Stimulated activated CD8-positive, alpha-beta memory T cell treated with anti-CD3 and anti-CD28 coated beads, Interleukin-4, amount 100 ng/mL, for 1 hour (primary cell): ENCODE measurements at regions not wholly inside any gene's neighbourhood (a gene's known extent, or its start where the extent isn't known, plus 50 kb on each side); places are given as distances from the start of the nearest gene placed in this dataset.

Experiments
- DNase-seq, 2 donors: peaks; one replicate each; pipeline ENCODE4 v3.0.0-alpha.2; 2020; ENCODE audit warnings: low read depth in 2 of 2, low spot score in 1 of 2

DNA sequence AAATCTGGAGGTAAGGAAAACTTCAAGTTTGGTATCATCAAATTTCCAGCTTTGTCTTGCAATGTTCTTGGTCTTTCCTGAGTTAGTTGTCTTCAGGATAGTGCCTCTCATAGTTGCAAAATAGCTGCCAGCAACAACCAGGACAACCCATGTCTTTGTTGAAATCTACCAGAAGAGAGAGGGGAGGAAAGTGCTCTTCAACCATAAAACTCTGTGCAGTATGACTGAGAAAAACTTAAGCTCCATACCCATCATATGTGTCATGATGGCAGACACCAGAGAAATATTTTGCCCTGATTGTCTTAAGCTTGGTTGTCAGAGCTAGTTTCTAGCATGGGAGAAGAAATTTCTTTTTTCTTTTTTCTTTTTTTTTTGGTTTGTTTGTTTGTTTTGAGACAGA is 103.3 kb downstream of the SPRY2 start:
- no peak for DNase-seq

DNA sequence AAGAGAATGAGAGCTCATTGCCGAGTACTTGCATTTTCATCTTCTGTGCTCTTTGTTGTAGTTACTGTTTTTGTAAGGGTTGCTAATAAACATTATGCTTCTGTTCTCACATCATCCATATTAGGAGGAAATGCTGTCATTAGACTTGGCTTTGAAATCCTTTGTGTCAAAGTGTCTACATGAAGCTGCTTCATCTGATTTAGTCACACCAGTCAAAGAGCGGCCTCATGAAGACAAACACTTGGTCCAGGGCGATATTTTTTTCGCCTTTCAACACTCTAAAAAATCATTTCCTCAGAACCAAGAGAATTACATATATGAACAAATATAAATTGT is 105.0 kb downstream of the SPRY2 start:
- DNase-seq, result no peak

DNA sequence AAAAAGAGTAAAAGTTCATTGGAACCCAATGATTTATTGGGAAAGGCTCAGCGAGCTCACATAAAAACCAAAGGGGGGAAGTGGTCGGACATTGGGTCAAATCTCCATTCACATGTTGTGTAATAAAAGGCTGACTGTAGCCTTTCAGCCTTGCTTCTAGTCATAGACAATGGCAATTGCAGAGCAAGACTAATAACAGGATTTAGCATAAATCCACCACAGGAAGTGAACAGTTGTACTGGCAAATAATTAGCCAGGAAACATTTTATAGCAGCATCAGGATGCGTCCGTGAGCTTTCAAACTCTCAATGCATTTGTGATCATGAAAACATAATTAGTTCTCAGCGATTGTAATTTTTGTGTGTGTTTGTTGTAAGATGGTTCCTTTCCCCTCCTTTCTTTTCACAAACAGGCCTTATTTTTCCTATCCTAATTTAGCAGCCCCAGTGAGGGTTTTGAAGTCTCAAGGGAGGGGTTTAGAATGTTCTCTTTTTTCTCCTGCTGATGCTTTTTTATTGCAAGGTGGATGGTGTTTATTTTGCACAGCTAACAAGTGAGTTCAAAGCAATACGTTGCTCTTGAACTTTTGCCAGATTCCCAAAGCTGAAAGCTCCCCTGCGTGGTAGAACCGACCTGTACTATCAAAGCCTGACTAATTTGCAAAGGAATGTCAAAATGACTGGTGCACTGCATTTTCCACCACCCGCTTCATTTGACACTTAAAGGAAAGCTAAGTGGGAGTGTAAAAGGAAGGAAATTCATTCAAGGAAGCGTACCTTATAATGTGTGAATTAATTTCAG is 105.6 kb downstream of the SPRY2 start:
- no peak for DNase-seq

DNA sequence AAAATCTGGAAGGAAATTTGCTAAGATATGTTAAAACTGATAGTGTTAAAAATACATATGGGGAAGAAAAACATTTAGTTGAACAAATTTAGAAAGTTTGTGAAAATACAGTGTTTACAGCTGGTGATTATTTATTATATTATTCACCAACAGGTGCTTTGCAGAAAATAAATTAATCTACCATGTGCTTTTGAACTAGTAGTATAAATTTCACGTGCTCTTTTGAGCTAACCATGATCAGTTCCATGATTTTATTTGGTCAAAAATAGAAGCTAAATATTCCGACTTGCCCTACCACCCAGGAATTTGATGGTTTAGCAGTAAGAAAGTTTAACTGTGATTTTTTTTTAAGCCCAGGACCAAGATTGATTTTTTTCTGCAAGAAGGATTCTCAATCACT is 113.3 kb downstream of the SPRY2 start:
- DNase-seq, result no peak

DNA sequence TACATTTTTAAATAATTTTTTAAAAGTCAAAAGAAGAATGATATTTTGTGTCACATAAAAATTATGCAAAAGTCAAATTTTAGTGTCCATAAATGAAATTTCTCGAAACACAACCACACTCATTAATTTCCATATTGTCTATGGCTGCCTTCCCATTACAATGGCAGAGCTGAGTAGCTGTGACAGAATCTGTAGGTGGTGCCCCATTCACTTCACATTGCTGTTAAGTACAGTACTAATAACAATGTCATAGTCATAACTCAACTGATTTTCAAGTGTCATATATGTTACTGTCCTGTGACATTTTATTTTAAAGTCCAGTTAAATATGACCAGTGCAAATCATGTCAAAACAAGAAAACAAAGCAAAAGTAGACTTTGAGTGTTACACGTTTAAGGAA is 114.3 kb downstream of the SPRY2 start:
- no peak for DNase-seq

DNA sequence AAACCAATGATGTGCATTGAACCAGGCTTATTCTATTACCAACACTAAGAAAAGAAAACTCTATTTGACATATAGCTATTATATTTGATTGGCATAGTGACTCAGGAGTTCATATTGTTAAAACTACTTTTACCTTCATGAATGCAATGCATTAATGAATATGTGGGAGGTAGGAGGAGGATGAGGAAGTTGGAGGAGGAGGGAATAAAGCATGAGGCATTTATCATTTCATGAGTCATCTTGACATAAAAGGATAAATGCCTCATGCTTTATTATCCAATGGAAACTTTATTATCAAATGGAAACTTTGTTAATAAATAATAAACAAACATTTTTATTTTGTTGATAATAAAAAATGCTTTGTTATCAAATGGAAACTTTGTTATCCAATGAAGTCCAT is 116.5 kb downstream of the SPRY2 start:
- DNase-seq, result no peak

DNA sequence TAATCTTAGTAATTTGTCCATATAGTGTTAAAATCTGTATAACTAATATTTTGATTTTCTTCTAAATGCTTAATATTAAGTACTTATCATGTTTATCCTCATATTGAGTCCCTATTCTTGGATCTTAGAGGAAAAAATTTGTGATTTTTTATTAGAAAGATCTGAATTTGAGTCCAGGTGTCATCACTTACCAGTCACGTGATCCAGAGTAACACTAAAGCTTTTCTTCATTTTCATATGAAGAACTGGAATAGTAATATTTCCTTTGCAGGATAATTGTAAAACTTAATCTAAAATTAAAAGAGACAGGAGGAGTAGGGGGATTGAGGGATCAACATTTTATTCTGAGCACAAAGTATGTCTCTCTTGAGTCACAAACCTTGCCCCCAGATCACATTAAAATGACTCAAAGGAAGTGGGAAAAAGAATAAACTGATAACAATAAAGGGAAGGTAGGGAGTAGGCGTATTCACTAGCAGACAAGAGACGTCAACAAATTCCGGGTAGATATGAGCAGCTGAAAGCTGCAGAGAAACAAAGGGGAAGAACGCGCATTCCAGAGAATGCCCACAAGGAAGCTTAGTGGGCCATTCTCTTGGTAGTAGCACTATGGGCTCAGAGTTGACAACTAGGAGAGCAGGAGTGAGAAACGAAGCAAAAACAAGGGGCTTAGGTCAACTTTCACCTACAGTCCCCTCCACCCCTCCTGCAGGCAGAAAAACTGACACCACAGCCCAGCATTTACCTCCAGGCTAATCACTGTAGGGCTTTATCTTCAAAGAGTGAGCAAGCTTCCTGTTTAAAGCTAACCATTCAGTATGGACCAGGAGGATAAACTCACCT is 123.1 kb downstream of the SPRY2 start:
- no peak for DNase-seq

DNA sequence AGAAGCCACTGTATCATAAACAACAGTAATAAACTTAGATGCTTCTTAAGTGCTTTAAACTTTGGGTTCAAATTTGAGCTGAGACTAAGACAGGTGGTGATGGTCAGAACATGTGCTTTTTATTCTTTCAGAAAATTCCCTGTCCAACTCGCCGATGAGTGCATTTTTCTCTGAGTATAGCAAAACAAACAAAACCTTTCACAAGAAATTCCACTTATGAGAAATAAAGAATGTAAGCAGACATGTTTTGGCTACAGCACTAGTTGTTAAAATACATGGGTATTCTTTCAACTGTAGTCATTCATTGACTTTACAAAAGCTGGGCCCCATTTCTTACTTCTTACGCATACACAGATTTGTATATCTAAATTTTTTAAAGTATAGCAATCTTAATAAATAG is 125.6 kb downstream of the SPRY2 start:
- DNase-seq, result no peak

DNA sequence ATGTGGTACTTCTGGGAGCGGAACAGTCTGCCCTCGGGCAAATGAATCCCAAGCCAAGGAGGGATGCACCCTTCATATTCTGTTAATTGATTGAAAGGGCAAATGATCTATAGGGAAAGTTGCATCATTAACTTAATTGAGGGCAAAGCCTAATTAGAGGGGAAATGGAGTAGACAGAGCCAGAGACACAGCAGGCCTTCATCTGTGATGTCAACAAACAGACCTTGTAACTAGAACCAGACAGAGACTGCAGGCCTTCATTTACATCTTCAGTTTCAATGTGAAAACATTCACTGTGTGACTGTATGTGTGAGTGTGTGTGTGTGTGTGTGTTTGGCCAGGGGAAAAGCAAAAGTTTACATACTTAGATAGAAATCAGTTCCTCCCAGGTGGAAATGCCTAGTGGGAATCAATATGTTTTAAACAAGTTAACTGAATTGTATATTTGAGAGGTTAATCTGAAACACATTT is 126.4 kb downstream of the SPRY2 start:
- no peak for DNase-seq

DNA sequence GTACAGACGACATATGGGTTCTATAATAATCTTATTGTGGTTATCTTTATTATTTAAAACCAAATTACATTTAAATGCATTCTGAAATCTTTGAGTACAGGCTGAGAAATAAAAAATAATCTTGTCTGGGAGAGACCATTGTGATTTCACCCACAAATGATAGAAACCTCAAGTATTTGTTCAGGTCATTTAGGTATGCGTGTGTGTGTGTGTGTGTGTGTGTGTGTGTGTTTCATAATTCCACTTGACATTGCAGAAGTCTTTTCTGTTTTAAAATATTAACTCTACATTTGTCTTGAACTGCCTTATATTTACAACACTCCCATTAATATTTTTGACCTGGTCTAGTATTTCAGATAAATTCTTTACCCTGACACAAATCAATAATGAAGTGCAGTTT is 126.9 kb downstream of the SPRY2 start:
- no peak for DNase-seq

DNA sequence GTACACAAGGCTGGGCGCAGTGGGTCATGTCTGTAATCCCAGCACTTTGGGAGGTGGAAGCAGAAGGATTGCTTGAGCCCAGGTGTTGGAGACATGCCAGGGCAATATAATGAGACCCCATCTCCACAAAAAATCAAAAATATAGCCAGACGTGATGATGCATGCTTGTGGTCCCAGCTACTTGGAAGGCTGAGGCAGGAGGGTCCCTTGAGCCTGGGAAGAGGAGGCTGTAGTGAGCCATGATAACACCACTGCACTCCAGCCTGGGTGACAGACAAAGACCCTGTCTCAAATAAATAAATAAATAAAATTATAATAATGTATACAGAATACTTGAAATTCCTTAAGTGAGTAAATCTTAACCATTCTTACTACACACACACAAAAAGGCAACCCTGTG is 127.7 kb downstream of the SPRY2 start:
- no peak for DNase-seq

DNA sequence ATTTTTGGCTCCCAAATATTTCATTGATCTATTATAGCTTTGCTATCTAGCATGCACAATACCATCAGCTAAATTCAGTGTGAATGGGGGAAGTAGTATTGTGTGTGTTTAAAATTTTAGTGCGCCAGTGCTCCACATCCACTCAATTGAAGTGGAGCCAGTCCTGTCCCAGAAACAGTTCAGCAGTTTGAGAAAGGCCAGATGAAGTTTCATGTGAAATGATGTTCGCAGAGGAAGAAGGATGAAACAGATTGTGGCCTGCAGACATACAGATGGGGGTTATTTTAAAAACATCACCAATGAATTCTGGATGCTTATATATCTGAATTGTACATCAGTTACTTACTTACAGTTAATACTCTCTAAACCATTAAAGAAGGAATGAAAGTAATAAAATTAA is 129.4 kb downstream of the SPRY2 start:
- no peak for DNase-seq

DNA sequence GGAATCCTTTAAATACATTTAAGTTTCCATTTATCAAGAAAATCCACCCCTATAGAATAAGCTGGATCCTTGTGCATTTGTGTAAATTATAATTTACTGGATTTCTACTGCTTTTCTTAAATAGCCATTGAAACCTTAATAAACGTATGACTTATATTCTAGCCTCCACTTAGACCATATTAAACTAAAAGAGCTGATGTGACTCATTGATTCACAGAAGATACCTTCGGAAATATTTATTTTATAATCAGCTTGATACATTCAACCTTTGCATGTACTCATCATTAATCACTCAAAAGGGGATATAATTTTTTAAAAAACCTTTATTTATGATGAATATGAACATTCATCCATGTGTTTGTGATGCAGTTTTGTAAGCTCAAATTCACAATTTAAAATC is 136.3 kb downstream of the SPRY2 start:
- no peak for DNase-seq

DNA sequence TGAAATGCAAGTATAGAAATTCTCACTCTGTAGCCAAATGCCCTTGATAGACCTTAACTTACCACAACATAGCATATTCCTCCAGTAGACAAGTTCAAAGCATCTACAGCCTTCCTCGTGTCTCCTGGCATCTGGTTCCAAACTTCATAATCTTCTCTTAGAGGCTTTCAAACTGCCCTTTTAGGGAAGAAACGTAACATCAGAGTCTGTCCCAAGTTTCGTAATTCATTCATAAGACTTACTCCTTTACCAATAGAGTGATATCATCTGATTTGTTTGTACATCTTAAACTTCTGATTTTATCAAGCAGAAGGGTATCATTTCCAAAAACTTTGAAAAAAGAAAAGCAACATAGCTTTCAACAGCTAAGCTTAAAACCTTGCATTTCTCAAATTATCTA is 137.4 kb downstream of the SPRY2 start:
- DNase-seq, result no peak

DNA sequence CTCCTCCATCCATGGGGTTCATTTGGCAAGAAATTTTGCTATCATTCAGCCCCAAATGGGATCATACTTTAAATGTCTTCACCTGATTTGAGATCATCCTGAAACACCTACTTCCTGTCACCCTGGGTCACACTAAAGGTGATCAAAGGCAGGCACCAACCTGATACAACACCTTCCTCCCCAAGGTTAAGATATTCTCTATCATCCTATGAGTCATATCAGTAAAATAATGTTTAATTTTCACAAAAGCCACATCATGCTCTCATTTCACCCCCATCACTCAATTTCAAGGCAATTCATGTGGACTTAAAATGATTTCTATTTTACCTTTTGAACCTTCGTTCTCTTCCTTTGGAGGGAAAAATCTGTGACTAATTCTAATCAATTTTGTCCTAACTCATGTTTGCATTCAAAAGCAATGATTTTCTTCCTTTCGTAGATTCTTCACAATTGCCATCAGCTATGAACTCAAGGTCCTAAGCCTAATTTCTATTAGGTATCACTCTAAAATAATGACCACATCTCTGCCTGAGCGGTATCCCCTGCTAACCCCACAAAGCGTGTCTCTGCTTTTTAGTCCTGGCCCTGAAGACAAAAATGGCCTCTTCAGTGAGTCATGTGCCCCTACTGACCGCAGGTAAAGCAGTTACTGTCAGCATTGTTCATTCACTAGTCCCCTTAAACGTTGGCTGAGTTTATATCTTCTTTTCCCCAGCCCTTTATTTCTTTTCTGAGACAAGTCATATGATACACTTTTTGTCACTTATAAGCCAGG is 139.0 kb downstream of the SPRY2 start:
- DNase-seq, result no peak

DNA sequence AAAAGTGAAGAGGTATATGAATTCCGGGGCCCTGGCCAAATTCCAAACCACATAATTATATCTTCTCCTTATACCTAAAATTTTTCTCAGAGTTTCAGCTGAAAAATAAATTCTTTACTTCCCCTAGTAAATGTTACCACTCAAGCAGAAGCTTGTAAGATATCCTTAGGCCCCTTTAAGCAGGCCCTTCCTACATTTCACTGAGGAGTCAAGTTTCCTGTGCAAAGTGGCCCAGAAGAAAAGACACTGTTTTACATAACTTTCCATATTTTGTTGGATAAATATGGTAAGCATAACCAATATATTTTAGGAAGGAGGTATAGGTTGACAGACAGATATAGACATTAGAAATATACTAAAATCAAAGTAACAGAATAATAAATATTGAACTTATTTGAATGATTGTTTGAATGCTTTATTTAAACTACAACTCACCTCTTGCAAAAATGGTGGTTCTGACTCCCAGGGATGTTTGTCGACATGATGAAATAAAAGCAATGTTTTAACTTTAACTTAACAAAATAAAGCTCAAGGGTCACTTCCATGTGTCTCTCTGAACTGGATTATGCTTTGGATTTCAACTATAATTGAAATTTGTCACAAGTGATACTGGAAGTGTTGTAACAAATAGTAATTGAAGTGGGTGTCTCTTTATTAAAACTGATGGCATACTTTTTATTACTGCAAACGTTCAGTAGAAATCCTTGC is 141.2 kb downstream of the SPRY2 start:
- no peak for DNase-seq

DNA sequence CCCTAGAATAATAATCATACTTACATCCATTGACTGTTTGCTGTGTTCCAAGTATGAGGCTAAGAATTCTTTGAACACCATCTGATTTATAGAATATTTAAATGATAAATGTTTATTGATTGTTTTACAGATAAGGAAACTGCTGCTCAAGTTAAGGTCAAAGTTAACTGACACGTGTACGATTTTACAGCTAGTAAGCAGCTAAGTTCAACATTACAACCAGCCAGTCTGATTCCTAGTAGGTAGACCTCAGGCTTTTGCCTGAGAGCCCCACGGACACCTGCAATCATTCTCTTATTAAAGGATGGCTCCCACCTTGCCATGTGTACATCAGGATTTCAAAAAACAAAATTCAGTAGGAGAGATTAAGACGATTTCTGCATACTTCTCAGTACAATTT is 141.9 kb downstream of the SPRY2 start:
- no peak for DNase-seq

DNA sequence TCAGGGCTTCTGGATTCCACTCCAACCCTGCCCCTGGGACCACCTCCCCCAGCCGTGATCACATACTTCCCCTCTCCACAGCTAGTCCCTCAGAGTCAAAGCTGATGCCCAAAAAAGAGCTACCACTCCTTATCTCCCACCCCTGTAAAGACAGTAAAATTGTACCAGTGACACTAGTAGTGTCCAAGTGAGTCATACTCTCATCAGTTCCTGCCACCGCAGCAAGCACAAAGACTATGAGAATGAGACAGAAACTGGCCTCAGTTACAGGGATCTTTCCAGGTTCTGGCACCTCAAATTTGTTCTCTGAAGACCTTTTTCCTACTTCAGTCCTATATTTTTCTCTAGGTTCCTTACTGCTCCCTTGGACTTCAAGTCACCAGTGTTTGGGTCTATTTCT is 144.2 kb downstream of the SPRY2 start:
- no peak for DNase-seq

DNA sequence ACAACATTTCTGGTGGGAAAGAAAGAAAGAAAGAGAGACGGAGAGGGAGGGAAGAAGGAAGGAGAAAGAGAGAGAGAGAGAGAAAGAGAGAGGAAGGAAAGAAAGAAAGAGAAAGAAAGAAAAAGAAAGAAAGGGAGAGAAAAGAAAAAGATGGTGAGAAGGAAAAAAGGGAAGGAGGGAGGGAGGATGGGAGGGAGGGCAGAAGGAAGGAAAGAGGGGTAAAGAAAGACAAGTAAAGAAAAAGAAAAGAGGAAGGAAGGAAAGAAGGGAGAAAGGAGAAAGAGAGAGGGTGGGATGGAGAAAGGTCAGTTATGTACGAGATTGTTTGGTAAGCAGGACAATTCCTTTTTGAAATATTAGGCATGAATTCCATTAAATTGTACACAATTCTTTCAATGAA is 145.3 kb downstream of the SPRY2 start:
- no peak for DNase-seq

DNA sequence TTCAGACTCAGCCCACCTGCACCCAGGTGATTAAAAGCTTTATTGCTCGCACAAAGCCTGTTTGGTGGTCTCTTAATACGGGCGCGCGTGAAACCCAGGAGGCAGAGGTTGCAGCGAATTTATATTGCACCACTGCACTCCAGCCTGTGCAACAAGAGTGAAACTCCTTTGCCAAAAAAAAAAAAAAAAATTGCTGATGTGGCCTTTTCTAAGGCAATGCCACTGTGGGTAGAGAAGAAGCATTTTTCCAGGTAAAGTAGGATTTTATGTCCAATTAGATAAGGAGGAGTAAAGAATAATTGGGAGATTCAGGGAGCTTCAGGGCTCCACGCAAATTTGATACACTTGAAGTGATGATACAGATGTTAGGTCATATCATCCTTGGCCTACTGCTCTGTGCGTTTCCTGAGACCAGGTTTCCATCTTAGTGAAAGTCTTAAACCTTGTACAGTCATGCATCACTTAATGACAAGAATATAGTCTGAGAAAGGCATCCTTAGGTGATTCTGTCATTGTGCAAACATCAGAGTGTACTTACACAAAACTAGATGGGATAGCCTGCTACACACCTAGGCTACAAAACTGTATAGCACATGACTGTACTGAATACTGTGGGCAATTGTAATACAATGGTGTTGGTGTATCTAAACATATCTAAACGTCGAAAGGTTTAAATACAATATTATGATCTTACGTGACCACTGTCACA is 150.9 kb downstream of the SPRY2 start:
- DNase-seq, result no peak
